IMR-90 (cell line): ENCODE measurements at regions not wholly inside any gene's neighbourhood (a gene's known extent, or its start where the extent isn't known, plus 50 kb on each side); places are given as distances from the start of the nearest gene placed in this dataset.

Experiments used
- ATAC-seq: fragments of 200-7000 bp; cut with Tn5 transposase; 2 replicates; pipeline ENCODE4 v1.9.1; 2020; ENCODE audit warnings: low read depth, mild to moderate bottlenecking, moderate library complexity
- BruUV-seq: library from RNA; stranded (reverse); fragments of 400-500 nt; replicated peaks from 2 replicates; lab custom pipeline; 2021; lab: Mats Ljungman, UMichigan
- CTCF ChIA-PET: fragments of 300-600 bp; formaldehyde crosslinking; extraction: SDS; loops from one replicate; lab custom pipeline; 2021; ENCODE audit warnings: antibody characterized with exemption; lab: Yijun Ruan, JAX
- POLR2A ChIA-PET: fragments of 300-600 bp; sonication (Branson Sonifier 250); formaldehyde crosslinking; loops from one replicate; lab custom pipeline; 2022; ENCODE audit warnings: antibody characterized with exemption; ENCODE audit not compliant: unreplicated experiment; lab: Charles Lee
- DNase-seq: peaks from one replicate; pipeline ENCODE4 v3.0.0; 2013
- H2AFZ ChIP-seq: replicated peaks from 2 replicates; pipeline ENCODE3; 2013; ENCODE audit warnings: low read length, mild to moderate bottlenecking; ENCODE audit not compliant: poor library complexity
- H2AK5ac ChIP-seq: 2 replicates; pipeline ENCODE4 v1.6.1; 2013; ENCODE audit warnings: low read depth, low read length, inconsistent platforms
- H2AK9ac ChIP-seq: replicated peaks from 2 replicates; pipeline ENCODE3; 2013; ENCODE audit warnings: mild to moderate bottlenecking, low read depth, low read length, moderate library complexity; ENCODE audit not compliant: poor library complexity
- H2BK120ac ChIP-seq: 2 replicates; pipeline ENCODE4 v1.6.1; 2013; ENCODE audit warnings: low read depth, low read length, inconsistent platforms
- H2BK15ac ChIP-seq: 3 replicates; pipeline ENCODE4 v1.6.1; 2013; ENCODE audit warnings: low read depth, low read length, inconsistent platforms
- H2BK20ac ChIP-seq: 2 replicates; pipeline ENCODE4 v1.6.1; 2013; ENCODE audit warnings: low read depth, mild to moderate bottlenecking, inconsistent platforms, low read length, moderate library complexity
- H2BK5ac ChIP-seq: 2 replicates; pipeline ENCODE4 v1.6.1; 2013; ENCODE audit warnings: mild to moderate bottlenecking, low read depth, low read length, inconsistent platforms; ENCODE audit not compliant: poor library complexity, severe bottlenecking
- H3K14ac ChIP-seq: replicated peaks from 2 replicates; pipeline ENCODE4 v1.6.1; 2013; ENCODE audit warnings: low read depth, low read length, inconsistent platforms
- H3K18ac ChIP-seq: 2 replicates; pipeline ENCODE4 v1.6.1; 2013; ENCODE audit warnings: low read depth, low read length, control low read depth
- H3K23ac ChIP-seq: 2 replicates; pipeline ENCODE4 v1.6.1; 2013; ENCODE audit warnings: low read depth, low read length, inconsistent platforms
- H3K27ac ChIP-seq: 2 replicates; pipeline ENCODE4 v1.5.1; 2013; ENCODE audit warnings: mild to moderate bottlenecking, control low read depth, low read length; ENCODE audit not compliant: insufficient read depth
- H3K27me3 ChIP-seq: 2 replicates; pipeline ENCODE4 v1.6.1; 2013; ENCODE audit warnings: low read length; ENCODE audit not compliant: control insufficient read depth, insufficient read depth
- H3K36me3 ChIP-seq: 2 replicates; pipeline ENCODE4 v1.6.1; 2013; ENCODE audit warnings: low read length, mixed read lengths; ENCODE audit not compliant: control insufficient read depth, insufficient read depth
- H3K4ac ChIP-seq: 2 replicates; pipeline ENCODE4 v1.6.1; 2013; ENCODE audit warnings: low read depth, low read length, inconsistent platforms
- H3K4me1 ChIP-seq: 2 replicates; pipeline ENCODE4 v1.6.1; 2013; ENCODE audit warnings: low read length, mixed read lengths; ENCODE audit not compliant: control insufficient read depth, insufficient read depth
- H3K4me2 ChIP-seq: 2 replicates; pipeline ENCODE4 v1.6.1; 2013; ENCODE audit warnings: low read depth, mild to moderate bottlenecking, control low read depth, low read length, moderate library complexity
- H3K4me3 ChIP-seq: 2 replicates; pipeline ENCODE4 v1.5.1; 2013; ENCODE audit warnings: low read depth, mild to moderate bottlenecking, control low read depth, low read length, moderate library complexity; ENCODE audit not compliant: insufficient read depth
- H3K56ac ChIP-seq: 2 replicates; pipeline ENCODE4 v1.6.1; 2013; ENCODE audit warnings: low read length, inconsistent platforms; ENCODE audit not compliant: insufficient read depth; ENCODE audit errors: extremely low read depth
- H3K79me1 ChIP-seq, 2 experiments: 2 replicates each; pipeline ENCODE4 v1.6.1; 2013; ENCODE audit warnings: low read length in 2 of 2, inconsistent platforms in 1 of 2, low read depth in 1 of 2
- H3K9ac ChIP-seq: 2 replicates; pipeline ENCODE4 v1.6.1; 2013; ENCODE audit warnings: low read depth, low read length, control low read depth
- H3K9me1 ChIP-seq: 2 replicates; pipeline ENCODE4 v1.6.1; 2013; ENCODE audit warnings: low read length, inconsistent platforms; ENCODE audit not compliant: insufficient read depth
- H3K9me3 ChIP-seq: 2 replicates; pipeline ENCODE4 v1.6.1; 2013; ENCODE audit warnings: low read length; ENCODE audit not compliant: control insufficient read depth, insufficient read depth
- H4K20me1 ChIP-seq: 2 replicates; pipeline ENCODE4 v1.6.1; 2013; ENCODE audit warnings: low read length, inconsistent platforms; ENCODE audit not compliant: insufficient read depth
- H4K5ac ChIP-seq: 2 replicates; pipeline ENCODE4 v1.6.1; 2013; ENCODE audit warnings: mild to moderate bottlenecking, low read depth, low read length, control low read depth
- H4K8ac ChIP-seq, 2 experiments: 2 replicates each; pipeline ENCODE4 v1.6.1; 2013; ENCODE audit warnings: low read depth in 2 of 2, low read length in 2 of 2, control low read depth in 1 of 2, inconsistent platforms in 1 of 2
- H4K91ac ChIP-seq: 2 replicates; pipeline ENCODE4 v1.6.1; 2013; ENCODE audit warnings: low read depth, low read length, inconsistent platforms; ENCODE audit not compliant: insufficient read depth
- CTCF ChIP-seq: conservative IDR thresholded peaks from 2 replicates; pipeline ENCODE4 v1.5.1; 2012; ENCODE audit warnings: mild to moderate bottlenecking, low read depth, low read length, improper control_type of control experiment
- FOS ChIP-seq: fragments of 150-350 bp; IDR thresholded peaks from 2 replicates; pipeline ENCODE4 v1.6.1; 2016; ENCODE audit warnings: low read depth, low read length
- MAZ ChIP-seq: IDR thresholded peaks from 2 replicates; pipeline ENCODE4 v1.6.1; 2012; ENCODE audit warnings: low read depth, mild to moderate bottlenecking, low read length, improper control_type of control experiment, moderate library complexity, borderline replicate concordance
- MXI1 ChIP-seq: IDR thresholded peaks from 2 replicates; pipeline ENCODE4 v1.6.1; 2012; ENCODE audit warnings: low read depth, mild to moderate bottlenecking, low read length, moderate library complexity, borderline replicate concordance
- SMC3 ChIP-seq: fragments of 150-350 bp; IDR thresholded peaks from 2 replicates; pipeline ENCODE4 v1.6.1; 2016; ENCODE audit warnings: low read depth, mild to moderate bottlenecking, antibody characterized with exemption, low read length, moderate library complexity
- WGBS, 2 experiments: methylation state at CpG; one replicate each; pipeline versions ENCODE4 v1.1.5 to v1.1.7; 2013; ENCODE audit warnings: missing lambda C conversion rate in 2 of 2; ENCODE audit not compliant: insufficient read length in 1 of 2; ENCODE audit errors: extremely low coverage in 2 of 2; 5-methylcytosine and 5-hydroxymethylcytosine counted together
- dilution Hi-C: fragments of 300-500 bp; cut with HindIII; formaldehyde crosslinking; loops from one replicate; pipeline ENCODE4 v1.14.3; 2018; ENCODE audit warnings: low sequenced_read_pairs; ENCODE audit not compliant: unreplicated experiment
- in situ Hi-C: fragments of 300-500 bp; cut with MboI; formaldehyde crosslinking; loops from 3 replicates; pipeline ENCODE4 v1.14.3; 2019; ENCODE audit warnings: low sequenced_read_pairs, inconsistent platforms, mixed read lengths
- intact Hi-C: fragments of 100-400 bp; cut with micrococcal nuclease; formaldehyde crosslinking; loops from 2 replicates; pipeline ENCODE4 v1.10.0; 2022

DNA sequence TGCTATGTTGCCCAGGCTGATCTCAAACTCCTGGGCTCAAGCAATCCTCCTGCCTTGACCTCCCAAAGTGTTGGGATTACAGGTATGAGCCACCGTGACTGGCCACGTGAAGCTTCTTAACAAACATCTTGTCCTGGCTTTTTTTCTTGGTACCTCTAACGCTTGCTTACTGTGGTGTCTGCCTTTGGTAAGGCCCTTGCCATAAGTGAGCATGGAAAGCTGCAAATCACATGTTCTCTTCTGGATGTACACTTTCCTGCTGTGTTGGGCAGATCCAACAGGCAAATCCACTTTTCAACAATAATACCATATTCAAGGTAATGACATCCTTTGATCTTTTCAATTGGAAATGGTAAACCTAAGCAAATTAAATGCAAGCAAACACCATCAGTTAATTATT lies 54.6 kb downstream of the ARF6 start:
- Histone ChIP-seq H4K20me1 (no peaks in the 10 kb centered on the region), H3K9ac (no peak overlapping the region), H3K4me1 (no peaks in the 10 kb centered on the region), H3K18ac (no peak overlapping the region), H2AK9ac (no peak overlapping the region), H3K36me3 (no peaks in the 10 kb centered on the region), H3K27me3 (no peaks in the 10 kb centered on the region), H3K79me1 (no peaks in the 10 kb centered on the region), H4K91ac (no peak overlapping the region), H3K14ac (no peak overlapping the region), H3K9me3 (no peaks in the 10 kb centered on the region), H2BK5ac (no peak overlapping the region), H3K27ac (no peak overlapping the region), H4K5ac (no peak overlapping the region), H2AK5ac (peak overlapping the region; percentile 7; the same call in 1 of the 2 replicates), H3K4ac (0 out of 2 replicates have a peak overlapping the region, but pooled peaks have one; percentile 5), H2AFZ (no peak overlapping the region), H3K23ac (no peak overlapping the region), H3K9me1 (peaks cover 13% of the 10 kb centered on the region), H2BK20ac (no peak overlapping the region), H3K4me3 (no peak overlapping the region), H3K56ac (no peak overlapping the region), H2BK15ac (no peak overlapping the region), H2BK120ac (no peak overlapping the region), H4K8ac (no peak overlapping the region), H3K4me2 (no peak overlapping the region)
- ChIA-PET CTCF (no interaction called here), POLR2A (no interaction called here)
- BruUV-seq, result no TSS peak
- in situ Hi-C loops (no loop called here), intact Hi-C loops (no loop called here), dilution Hi-C loops (no loop called here)
- no peak for ATAC-seq
- no CpG with 5 or more reads among the region's 3 CpGs for WGBS, 2 experiments
- TF ChIP-seq CTCF (no peak), MXI1 (no peak), SMC3 (no peak), FOS (no peak), MAZ (no peak)
- DNase-seq, result no peak
